ENCODE measurements at regions not wholly inside any gene's neighbourhood (a gene's known extent, or its start where the extent isn't known, plus 50 kb on each side); places are given as distances from the start of the nearest gene placed in this dataset.
"Not testable (repeated sequence)": the region's sequence is repeated elsewhere in the genome, so short reads cannot be mapped to it uniquely, and the experiment has no call there.

DNA sequence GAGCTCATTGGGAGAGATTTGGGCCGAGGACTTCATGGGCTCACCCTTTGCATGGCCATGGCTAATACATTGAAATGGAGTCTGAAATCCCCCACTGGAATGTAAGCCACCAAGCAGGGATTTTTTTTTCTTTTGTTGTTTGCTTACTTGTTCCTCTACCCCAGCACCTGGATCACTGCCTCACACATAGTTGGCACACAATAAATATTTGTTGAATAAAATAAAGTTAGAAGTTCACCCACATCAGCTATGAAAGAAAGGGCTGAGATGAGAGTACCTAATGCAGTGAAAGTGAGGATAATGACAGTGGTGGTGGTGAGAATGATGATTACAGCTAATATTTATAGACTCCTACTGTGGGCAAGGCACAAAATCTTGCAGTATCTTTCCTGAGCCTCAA, 98.1 kb upstream of the ANXA1 start:
- DNase-seq: no peak

GRCh38 chr9:73050887-73051550, 98.2 kb upstream of the ALDH1A1 start:
- no peak for DNase-seq

DNA sequence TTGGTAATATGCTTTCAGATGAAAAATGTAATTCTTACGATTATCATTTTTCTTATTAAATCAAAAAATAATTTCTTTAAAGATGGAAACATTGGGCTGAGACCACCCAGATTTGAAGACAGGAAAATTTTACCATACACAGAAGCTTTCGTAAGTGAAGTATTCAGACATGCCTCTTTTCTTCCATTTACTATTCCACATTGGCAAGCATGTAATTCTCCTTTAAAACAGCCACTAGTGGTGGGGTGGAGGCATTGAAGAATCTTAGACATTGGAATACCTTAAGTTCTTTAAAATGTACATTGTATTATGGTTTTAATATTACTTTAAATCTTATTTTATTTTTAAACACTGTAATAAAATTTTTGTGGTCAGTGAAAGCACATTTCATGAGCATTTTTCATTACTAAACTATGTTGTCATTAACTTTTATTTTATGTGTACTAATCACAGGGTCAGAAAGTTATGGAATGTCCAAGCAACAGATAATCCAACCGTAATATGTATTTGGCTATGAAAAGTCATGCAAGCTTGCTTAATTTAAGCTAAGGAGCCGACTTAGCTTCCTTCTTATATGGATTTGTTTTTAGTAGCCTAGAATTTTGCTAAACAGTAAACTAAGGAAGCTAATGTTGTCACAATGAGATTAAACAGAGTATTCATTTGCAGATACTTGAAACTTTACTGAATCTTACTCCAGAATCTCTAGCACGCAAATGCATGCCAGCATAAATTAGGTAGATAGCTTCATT, 97.4 kb upstream of the ALDH1A1 start:
- no peak for DNase-seq

GRCh38 chr9:73049280-73049679, 96.4 kb upstream of the ALDH1A1 start:
- no peak for DNase-seq

DNA sequence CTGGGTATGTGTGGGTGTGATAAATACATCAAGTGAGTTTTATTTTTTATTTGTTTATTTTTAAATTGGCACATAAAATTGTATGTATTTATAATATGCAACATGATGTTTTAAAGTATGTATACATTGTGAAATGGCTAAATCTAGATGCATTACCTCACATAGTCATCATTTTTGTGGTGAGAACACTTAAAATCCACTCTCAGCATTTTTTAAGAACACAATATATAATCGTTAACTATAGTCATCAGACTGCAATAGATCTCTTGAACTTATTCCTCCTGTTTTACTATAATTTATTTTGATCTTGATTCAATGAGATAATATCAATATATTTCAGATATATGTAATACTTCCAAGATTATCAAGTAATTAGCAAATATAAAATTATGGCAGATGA, 93.9 kb upstream of the ALDH1A1 start:
- no peak for DNase-seq

GRCh38 chr9:73044776-73045175, 91.9 kb upstream of the ALDH1A1 start:
- not testable (repeated sequence) for DNase-seq

DNA sequence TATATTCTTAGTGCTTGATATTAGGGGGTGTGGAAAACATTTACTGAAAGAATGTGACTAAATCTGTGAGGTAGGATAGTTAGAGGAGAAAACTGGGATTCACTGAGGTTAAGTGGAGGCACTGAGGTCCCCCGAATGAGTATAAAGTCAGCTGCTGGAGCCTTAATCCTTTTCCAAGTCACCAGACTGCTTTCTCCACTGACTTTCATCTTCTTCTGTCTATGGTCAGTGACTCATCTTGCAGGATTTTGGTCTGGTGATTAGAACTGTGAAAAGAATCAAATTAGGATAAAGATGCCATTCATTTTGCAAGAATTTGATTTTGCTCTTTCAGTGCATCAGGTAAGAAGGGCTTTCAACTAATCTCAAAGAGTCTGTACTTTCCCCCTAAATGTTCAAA, 89.3 kb upstream of the ALDH1A1 start:
- no peak for DNase-seq

- DNase-seq: no peak
Observed at GRCh38 chr9:73039271-73040263, 86.7 kb upstream of the ALDH1A1 start.

- DNase-seq: no peak
Observed at GRCh38 chr9:73038613-73039012, 85.8 kb upstream of the ALDH1A1 start.

DNA sequence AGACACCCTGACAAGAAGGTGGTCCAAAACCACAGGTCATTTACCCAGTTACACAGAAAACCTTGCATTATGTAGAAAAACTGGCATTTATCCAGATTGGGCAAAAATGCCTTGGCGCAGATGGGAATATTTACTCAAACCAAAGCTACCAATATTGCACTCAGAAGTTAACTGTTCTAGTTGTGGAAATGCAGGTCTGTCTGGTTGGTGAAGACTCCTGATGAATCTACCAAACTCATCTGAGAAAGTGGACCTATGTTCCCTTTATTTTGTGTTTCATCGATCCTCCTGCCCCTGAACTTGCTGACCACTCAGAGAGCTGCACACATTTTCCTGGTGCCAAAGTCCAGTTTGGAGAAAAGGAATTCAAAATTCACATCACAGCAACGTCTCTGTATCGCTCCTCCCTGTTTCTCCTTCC, 85.2 kb upstream of the ALDH1A1 start:
- DNase-seq: no peak

- no peak for DNase-seq
Observed at GRCh38 chr9:73037613-73038012, 84.8 kb upstream of the ALDH1A1 start.

- no peak for DNase-seq
Observed at GRCh38 chr9:73034962-73035361, 82.1 kb upstream of the ALDH1A1 start.

- no peak for DNase-seq
Observed at GRCh38 chr9:73031350-73031749, 78.5 kb upstream of the ALDH1A1 start.

DNA sequence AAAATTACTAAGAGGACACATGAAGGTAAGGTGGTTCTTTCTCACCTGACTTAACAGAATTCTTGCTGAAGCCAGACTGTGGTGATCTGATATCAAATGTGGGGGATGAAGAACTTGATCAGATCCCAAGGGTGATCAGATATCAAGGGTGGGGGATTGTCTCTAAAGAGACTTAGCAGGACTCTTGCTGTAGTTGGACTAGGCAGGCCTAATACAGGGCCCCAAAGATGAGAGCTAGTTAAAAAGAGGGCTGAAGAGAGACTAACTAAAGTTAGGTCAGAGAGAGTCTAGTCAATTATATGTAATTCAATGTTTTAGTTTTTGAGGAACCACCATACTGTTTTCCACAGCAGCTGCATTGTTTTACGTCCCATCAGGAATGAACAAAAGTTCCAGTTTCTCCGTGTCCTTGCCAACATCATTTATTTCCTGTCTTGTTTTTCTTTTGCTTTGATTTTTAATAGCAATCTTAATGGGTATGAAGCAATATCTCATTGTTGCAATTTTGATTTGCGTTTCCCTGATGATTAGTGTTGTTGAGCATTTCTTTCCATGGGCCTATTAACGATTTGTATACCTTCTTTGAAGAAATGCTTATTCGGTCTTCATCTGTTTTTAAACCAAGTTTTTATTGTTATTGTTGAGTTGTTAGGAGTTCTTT, 77.6 kb upstream of the ALDH1A1 start:
- DNase-seq: no peak

DNA sequence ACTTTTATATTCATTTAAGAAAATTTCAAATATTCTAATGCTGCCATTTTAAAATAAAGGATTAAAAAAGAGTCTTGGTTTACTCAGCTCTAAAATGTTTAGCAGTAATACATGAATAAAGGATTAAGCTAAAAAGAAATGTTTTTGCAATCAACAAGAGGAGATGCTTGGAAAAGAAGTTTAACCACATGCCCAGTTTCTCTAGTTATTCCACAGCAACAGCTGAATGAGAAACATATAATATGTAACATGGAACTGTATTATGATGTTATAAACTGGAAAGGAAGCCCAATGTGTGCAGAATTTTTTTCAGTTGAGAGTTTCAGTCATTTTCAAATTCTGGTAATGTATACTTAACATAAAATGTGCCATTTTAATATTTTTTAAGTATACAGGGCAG, 76.5 kb upstream of the ALDH1A1 start:
- DNase-seq: no peak

DNA sequence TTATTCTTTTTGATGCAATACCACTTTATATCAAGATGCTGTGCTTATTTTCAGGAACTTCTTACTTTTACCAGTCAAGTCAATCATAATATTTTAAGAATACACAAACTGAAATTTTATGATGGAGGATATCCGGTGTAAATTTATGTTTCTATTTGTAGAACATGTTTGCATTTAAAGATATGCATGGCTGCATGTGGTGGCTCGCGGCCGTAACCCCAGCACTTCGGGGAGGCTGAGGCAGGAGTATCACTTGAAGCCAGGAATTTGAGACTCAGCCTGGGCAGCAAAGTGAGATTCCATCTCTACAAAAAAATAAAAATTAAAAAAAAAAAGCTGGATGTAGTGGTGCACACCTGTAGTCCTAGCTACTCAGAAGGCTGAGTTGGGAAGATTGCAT, 73.5 kb upstream of the ALDH1A1 start:
- no peak for DNase-seq

- no peak for DNase-seq
Observed at GRCh38 chr9:73024601-73025034, 71.8 kb upstream of the ALDH1A1 start.

- peak in 4 of 5 experiments; percentile 5 to 55 (median 14) for DNase-seq
Observed at GRCh38 chr9:73023025-73023541, 70.2 kb upstream of the ALDH1A1 start.

DNA sequence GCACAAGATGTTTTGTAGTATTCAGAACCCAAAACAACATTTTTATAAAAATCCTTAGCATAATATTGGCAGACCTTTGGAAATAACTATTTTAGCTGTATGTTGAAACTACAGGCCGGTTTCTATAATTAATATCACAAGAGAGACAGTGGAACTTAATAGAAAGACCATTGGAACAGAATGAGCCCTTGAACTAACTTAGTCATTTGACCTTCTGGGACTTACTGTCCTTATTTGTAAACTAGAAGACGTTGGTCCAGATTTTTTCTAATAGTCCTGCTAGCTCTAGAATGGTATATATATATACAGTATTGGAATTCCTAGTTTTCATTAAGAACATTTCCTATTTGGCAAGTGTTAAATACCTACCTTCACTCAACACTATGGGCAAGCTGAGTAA, 69.5 kb upstream of the ALDH1A1 start:
- no peak for DNase-seq

DNA sequence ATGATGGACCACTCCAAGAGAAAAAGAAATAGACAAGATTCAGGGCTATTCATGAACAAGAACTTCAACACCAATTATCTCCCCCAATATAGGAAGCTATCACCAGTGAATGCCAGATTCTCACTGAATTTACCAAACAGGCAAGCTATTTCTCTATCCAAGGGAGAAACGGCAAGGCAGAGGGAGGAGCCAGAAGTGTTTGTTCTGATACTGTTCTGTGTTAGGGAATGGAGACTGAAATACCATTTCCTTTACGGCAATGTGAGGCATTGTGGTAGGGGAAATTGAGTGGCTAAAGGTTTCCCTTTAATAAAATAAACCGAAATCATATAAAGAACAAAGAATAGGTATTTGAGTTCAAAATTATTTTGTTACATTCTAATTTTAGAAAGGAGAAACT, 68.0 kb upstream of the ALDH1A1 start:
- DNase-seq: no peak

- DNase-seq: no peak
Observed at GRCh38 chr9:73014011-73014410, 61.2 kb upstream of the ALDH1A1 start.

GRCh38 chr9:73011956-73012355, 59.1 kb upstream of the ALDH1A1 start:
- DNase-seq: no peak
